ENCODE measurements at regions not wholly inside any gene's neighbourhood (a gene's known extent, or its start where the extent isn't known, plus 50 kb on each side); places are given as distances from the start of the nearest gene placed in this dataset.
"Not testable (repeated sequence)": the region's sequence is repeated elsewhere in the genome, so short reads cannot be mapped to it uniquely, and the experiment has no call there.

DNA sequence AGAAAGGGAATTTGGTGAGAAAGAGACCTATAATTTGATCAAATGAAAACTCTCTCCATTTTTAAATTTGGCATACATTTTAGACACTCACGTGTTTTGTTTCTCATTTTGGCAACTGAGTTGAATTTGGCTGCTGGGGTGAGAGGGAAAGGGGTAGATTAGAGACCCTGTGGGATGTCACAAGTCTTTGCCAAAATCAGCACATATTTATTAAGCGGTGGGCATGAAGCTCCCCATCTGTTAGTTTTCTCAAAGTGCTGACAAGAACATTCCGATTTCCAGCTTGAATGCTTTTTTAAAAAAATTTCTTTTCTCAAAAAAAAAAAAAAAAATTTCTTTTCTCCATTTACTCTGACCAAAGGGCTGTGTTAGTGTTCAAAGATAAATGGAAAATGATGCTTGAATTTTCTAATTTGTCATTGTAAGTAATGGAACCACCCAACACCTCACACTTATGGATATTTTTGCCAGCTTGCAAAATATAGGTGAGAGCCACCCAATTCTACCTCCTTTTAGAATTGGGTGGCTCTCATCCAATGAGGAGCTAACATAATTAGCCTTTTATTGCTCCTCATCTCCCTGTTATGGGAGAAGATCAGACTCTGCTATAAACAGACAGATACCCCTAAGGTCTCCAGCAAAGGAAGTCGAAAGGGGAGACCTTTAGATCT lies 222.9 kb upstream of the FN1 start:
- DNase-seq (ENCODE audit: low read depth) = no peak

- no peak for DNase-seq (ENCODE audit: low read depth)
Measured at GRCh38 chr2:215657844-215658243, 222.0 kb upstream of the FN1 start.

DNA sequence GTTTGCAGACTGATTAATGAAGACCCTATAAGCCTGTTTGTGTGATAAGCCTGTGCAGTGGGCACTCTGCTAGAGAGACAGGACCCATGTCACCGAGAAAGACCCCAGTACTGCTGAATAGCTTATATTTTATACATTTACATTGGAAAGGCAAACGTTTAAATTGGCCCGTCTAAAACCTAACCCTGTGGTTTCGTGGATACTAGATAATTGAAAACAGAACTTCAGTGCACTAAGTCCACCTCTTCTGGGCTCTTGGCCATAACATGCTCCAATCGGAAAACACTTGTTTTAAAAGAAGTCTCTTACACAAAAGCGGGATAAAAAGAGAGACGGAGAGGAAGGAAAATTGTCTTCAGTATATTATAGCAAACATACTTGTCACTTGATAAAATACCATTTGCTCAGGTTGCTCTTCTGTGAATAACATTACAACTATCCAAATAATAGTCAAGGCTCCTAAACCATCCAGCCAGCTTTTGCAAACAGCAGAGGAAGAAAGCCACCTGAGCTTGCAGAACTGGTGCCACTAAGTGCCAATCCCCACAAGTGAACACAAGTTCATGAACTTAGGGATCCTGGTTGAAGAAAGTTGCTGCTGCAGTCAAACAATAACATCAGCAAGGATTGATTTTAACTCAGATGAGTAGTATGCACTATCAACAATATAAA lies 218.4 kb upstream of the FN1 start:
- DNase-seq (ENCODE audit: low read depth) = no peak

- DNase-seq (ENCODE audit: low read depth) = no peak
Measured at GRCh38 chr2:215653344-215654030, 217.6 kb upstream of the FN1 start.

GRCh38 chr2:215652388-215652787 lies 216.5 kb upstream of the FN1 start:
- no peak for DNase-seq (ENCODE audit: low read depth)

DNA sequence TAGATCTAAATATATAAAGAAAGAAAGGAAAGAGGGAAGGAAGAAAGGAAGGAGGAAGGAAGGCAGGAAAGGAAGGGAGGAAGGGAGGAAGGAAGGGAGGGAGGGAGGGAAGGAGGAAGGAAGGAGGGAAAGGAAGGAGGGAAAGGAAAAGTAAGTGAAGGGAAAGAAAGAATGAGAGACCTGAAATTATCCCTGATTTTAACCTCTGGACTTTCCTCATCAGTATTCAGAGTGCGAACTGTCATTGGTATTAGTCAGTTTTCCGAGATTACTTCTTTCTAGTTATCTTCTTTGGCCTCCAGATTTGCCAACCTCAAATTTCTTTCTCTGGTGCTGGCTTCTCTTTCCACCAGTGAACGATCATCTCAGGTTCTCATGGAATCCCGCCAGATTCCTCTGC lies 215.5 kb upstream of the FN1 start:
- no peak for DNase-seq (ENCODE audit: low read depth)

GRCh38 chr2:215644233-215644897 lies 208.5 kb upstream of the FN1 start:
- DNase-seq (ENCODE audit: low read depth) = no peak

GRCh38 chr2:215638687-215639086 lies 202.8 kb upstream of the FN1 start:
- no peak for DNase-seq (ENCODE audit: low read depth)

- DNase-seq (ENCODE audit: low read depth) = no peak
Measured at GRCh38 chr2:215637651-215638050, 201.8 kb upstream of the FN1 start.

DNA sequence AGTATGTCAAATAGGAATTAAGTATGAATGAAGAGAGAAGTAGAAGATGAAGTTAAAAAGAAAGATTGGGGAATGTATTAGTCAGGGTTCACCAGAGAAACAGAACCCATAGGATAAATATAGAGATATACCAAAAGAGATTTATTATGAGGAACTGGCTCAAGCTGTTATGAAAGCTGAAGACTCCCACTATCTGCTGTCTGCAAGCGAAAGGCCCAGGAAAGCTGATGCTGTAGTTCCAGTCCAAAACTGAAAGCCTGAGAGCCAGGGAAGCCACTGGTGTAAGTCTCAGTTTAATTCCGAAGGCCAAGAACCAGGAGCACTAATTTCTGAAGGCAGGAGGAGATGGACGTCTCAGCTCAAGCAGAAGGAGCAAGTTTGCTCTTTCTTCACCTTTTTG lies 200.9 kb upstream of the FN1 start:
- no peak for DNase-seq (ENCODE audit: low read depth)

- no peak for DNase-seq (ENCODE audit: low read depth)
Measured at GRCh38 chr2:215635788-215636139, 199.9 kb upstream of the FN1 start.

GRCh38 chr2:215635071-215635787 lies 199.4 kb upstream of the FN1 start:
- no peak for DNase-seq (ENCODE audit: low read depth)

DNA sequence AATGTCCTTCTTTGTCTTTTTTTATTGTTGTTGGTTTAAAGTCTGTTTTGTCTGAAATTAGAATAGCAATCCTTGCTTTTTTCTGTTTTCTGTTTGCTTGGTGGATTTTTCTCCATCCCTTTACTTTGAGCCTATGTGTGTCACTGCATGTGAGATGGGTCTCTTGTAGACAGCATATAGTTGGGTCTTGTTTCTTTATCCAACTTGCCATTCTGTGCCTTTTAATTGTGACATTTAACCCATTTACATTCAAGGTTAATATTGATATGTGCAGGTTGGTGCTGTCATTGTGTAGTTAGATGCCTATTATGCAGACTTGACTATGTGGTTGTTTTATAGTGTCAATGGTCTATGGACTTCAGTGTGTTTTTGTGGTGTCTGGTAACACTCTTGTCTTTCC lies 197.5 kb upstream of the FN1 start:
- no peak for DNase-seq (ENCODE audit: low read depth)

DNA sequence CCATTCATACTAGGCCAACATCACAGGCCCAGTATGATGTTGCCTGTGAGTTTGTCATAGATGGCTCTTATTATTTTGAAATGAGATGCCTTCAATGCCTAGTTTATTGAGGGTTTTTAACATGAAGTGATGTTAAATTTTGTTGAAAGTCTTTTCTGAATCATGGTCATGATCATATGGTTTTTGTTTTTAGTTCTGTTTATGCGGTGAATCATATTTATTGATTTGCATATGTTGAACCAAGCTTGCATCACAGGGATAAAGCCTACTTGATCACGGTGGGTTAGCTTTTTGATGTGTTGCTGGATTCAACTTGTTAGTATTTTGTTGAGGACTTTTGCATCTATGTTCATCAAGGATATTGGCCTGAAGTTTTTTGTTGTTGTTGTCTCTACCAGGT lies 195.8 kb upstream of the FN1 start:
- DNase-seq (ENCODE audit: low read depth) = no peak

DNA sequence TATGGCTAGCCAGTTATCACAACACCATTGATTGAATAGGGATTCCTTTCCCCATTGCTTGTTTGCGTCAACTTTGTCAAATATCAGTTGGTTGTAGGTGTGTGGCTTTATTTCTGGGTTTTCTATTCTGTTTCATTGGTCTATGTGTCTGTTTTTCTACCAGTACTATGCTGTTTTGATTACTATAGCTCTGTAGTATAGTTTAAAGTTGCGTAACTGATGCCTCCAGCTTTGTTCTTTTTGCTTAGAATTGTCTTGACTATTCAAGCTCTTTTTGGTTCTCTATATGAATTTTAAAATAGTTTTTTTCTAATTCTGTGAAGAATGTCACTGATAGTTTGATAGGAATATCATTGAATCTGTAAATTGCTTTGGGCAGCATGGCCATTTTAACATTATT lies 194.9 kb upstream of the FN1 start:
- not testable (repeated sequence) for DNase-seq (ENCODE audit: low read depth)

DNA sequence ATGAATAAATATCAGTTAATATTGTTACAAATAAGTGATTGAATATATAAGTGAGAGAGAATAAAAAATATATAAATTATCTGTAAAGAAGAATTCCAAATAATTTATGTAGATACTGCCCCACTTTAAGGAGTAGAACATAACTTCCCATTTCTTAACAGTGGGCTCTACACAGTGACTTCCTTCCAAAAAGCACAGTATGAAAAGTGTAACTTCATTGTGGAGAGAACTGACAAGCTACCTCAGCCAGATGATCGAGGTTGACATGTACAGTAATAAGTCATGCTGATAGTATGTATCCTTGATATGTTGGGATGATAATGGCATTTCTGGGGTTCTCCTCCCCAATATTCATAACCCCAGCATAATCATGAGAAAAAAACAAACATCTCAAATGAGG lies 191.9 kb upstream of the FN1 start:
- DNase-seq (ENCODE audit: low read depth) = no peak

- DNase-seq (ENCODE audit: low read depth) = no peak
Measured at GRCh38 chr2:215626812-215627281, 191.0 kb upstream of the FN1 start.

- no peak for DNase-seq (ENCODE audit: low read depth)
Measured at GRCh38 chr2:215626063-215626462, 190.2 kb upstream of the FN1 start.

DNA sequence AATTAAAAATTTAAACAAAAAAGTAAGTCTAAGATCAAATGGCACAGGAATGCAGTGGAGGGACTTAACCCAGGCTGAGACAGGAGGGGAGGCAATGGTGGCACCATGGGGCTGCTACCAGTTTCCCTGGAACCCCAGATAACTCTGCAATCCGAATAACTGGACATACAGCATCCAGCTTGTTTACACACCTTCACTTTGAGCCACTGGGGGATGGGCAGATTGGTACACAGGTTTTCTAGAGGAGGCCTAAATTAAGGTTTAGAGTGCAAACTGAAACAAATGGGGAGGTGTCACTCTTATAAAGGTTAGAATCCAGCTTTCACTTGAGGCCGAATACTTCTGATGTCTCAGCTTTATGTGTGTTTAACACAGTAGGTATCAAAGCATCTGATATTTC lies 189.3 kb upstream of the FN1 start:
- DNase-seq (ENCODE audit: low read depth) = no peak

DNA sequence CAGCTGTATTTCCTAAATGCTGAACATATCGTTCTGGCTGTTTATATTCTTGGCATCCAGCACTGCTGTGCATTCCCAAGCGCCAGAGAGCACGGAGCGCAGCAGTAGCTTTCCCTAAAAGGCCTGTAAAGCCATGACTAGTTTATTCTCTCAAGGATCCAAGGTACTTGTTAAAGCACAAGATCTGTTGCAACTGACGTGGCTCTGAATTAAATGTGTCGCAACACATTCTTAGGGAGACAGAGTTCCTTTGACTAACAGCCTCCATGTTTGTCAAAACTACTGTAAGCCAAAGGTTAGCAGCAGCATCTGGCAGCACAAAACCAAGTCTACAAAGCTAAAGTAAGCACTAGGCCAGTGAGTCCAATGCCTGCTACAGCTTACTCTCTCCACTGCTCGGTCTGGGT lies 188.6 kb upstream of the FN1 start:
- DNase-seq (ENCODE audit: low read depth) = no peak

- DNase-seq (ENCODE audit: low read depth) = no peak
Measured at GRCh38 chr2:215622837-215623236, 187.0 kb upstream of the FN1 start.

DNA sequence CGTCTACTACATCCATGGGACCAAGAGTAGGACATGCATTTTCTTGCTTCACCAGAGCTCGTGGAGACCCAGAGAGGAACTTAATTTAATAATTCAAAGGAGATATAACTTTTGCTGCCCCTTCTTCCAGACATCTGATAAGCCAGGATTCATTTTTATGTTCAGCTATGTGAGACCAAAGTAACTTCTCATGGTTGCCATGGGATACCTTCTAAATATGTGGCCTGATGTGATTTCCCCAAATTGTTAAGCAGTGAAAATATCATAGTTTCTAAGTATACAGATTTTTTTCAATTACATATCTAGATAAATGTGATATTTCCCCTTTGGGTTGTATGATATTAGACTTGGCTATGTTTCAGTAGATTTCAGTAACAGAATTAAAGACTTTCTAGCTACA lies 185.5 kb upstream of the FN1 start:
- no peak for DNase-seq (ENCODE audit: low read depth)
